Left renal cortex interstitium (tissue), 4 donors: ENCODE measurements at regions not wholly inside any gene's neighbourhood (a gene's known extent, or its start where the extent isn't known, plus 50 kb on each side); places are given as distances from the start of the nearest gene placed in this dataset.

Experiments used
- DNase-seq, 4 donors: peaks; one replicate each; pipeline ENCODE4 v3.0.0-alpha.2; 2013; ENCODE audit warnings: low read depth in 4 of 4, low spot score in 2 of 4, missing footprints in 1 of 4

DNA sequence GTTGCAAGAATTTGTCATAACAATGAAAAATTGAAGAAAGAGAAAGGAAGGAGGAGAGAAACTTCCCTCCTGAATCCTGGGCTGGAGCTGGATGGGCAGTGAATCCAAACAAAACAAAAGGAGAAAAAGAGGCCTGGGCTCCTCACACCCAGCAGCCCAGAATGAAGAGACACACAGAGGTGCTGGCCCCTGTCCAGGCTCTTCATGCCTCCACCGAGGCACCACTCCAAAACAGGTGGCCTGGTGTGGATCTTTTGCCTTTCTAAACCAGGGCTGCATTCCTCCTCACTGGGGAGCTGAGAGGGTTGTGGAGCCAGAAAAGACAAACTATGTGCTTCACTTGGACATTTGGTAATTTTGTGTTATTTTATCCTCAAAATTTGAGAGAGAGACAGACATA is 76.0 kb downstream of the FAM124B start:
- no peak for DNase-seq

DNA sequence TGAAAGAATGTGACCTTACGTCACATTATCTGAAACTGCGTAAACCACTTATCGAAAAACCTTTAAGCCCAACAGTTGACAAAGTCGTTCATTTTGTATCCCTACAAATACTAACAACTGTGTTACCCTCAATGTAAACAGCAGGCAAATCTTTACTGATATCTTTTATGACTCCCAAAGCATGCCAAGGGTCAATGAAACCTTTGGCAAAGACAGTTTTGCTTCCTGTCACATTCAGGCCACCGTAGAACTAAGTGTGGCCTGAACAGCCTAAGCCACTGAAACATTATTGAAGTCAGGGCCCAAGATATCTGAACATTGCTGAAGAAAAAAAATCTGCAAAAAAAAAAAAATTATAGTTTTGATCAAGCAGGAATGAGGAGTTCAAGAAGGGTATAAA is 77.3 kb downstream of the FAM124B start:
- no peak for DNase-seq

DNA sequence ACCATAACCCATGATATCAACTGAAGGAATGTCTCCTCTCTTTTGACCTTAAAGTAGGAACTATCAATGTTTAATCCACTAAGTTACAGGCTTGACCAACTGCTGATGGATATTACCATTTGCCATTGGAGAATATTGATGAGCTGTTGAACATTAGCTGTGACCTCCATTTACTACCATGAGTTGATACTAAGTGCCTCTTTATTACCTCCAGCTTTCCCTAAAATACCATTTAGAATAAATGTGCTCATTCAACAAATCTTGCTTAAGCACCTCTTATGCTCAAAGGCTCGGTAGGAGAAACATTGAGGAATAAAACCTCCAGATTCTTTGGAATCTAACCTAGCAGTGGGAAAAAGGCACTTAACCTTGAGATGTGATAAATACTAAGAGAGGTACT is 81.2 kb downstream of the FAM124B start:
- no peak for DNase-seq

- no peak for DNase-seq
These were observed 82.2 kb downstream of the FAM124B start for GRCh38 chr2:224319750-224320149.

- DNase-seq, result no peak
These were observed 89.2 kb downstream of the FAM124B start for GRCh38 chr2:224312741-224313140.

DNA sequence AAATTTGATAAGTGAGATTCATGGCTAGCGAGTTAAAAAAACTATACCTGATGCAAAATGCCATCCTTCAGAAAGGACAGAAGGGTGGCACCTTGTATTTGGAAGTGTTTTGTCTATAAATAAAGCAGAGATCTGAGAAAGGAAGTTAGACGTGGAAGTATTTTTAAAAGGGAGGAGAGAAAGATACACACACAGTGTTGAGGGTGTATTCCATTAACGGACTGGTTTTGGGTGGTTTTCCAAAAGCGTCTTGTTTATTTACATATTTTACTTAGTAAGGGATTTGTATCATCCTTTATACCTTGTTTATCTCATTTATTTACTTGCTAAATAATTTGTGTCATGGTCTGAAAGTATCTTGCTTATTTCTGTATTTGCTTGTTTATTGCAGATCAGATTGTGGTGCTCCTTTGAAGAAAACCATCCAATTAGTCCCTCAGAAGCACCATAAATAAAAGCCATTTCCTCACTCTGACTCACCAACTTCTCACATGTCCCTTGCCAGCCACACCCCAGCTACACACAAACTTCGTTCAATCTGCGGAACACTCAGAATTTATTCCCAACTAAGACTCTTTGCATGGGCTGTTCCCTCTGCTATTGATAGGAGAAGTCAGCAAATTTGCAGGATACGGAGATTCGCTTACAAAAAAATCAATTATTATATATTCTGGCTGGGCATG is 90.8 kb downstream of the FAM124B start:
- DNase-seq, result no peak

GRCh38 chr2:224309176-224309575 is 92.7 kb downstream of the FAM124B start:
- no peak for DNase-seq

DNA sequence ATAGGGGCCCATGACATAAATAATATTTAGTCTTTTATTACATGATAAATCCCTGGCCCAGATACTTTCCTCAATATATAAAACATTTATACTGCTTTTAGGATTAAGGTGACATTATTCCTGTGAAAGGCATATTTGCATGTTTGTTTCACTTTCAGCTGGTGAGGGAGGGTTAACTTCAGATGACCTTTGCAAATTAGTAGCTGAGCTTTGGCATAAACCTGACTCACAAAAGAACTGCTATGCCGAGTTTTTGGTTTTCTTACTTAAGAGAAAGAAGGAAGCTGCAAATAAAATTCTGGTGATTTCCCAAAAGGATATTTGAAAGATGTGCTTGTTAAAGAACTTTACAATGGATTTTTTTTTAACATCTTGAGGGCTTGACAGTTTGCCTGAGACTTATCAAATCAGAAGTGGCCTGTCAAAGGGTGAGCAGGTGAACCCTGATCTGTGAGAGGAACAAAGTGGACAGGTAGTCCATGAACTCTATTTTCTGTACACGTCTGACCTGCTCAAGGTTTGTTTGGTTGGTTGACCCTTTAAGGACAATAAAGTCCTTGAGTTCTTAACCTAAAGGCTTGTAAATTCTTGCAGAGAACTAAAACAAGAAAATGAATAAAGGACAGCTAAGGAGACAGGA is 93.5 kb downstream of the FAM124B start:
- DNase-seq, result no peak

- no peak for DNase-seq
These were observed 99.0 kb downstream of the FAM124B start for GRCh38 chr2:224302952-224303351.

DNA sequence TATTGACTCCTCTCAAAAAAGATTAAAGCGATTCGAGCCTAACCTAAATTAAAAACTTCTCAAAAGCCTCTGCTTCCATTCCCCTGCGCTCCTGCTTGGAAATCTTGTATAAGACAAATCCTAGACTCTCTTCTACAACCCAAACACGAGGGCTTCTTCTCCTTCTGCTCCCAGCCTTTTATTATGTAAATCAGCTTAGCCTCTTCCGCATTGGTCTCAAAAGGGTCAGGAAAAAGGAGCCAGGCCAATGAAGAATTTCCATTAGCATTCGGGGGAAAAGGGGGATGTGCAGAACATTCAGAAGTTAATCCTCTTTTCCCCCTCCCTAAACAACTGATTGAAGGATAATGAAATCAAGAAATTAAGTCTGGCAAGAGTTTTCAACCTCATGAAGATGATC is 107.9 kb downstream of the FAM124B start:
- DNase-seq, result no peak

DNA sequence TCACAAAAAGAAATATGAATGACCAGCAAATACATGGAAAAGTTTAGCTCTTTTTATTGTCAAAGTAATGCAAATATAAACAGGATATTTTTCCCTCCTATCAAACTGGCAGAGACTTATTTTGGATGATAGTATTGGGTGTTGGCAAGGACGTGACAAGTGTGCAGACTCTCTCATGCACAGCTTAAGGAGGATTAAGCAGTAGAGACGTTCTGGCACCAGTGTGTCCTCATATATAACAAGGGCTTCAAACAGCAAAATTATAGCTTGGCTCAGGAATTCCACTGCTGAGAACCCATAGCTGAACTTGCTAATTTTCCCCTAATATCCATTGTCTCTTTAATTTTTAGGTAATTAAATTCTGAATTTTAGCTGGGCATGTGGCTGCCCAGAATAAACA is 114.4 kb downstream of the FAM124B start:
- DNase-seq, result no peak

DNA sequence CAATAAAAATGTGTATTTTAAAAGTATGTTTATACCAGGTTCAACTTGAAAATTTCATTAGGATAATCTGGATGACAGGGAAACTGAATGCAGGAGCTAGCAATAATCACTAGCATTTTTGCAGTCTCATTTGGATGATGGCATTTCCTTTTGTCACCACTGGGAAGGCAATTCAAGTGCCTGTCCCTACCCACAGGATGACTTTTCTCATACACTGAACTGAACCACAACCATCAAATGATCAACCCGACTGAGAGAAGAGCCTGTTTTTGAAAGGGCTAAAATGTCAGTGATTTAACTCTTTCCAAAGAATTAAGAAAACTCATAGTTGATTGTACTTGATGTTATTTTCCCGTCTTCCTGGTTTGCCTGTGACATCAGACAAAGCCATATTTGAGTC is 115.0 kb downstream of the FAM124B start:
- no peak for DNase-seq

DNA sequence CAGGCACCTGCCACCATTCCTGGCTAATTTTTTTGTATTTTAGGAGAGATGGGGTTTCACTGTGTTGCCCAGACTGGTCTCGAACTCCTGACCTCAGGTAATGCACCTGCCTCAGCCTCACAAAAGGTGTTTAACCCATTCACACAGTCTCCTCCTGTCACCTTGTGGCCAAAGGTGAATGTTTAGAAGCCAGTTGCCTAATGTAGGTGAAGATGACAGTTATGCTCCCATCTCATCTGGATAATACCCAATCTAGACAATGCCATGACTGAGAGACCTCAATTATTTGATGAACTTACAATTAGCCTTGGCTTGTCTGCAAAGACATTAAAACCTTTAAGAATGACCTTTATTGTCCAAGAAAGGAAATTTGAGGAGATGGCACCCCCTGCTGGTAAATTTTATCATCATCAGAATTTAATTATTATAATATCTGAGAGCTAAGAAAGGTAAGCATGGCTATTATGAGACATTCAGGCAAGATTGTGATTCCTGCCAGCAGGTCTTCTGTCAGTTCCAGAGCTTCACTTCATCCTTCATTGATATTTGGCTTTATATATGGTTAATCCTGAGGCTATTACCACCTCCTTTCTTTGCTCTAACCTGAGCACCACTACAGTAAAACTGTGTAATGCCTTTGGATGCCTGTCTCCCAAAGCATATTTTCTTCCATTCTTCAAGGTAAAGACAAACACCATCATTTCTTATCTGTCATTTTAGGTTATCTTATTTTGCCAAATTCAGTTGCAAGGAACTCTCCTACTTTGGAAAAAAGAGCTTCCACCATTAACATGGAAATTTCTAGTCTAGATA is 117.6 kb downstream of the FAM124B start:
- peak in 2 of 4 donors; percentile 32 to 39 for DNase-seq

- DNase-seq, result no peak
These were observed 118.4 kb downstream of the FAM124B start for GRCh38 chr2:224283466-224283965.

DNA sequence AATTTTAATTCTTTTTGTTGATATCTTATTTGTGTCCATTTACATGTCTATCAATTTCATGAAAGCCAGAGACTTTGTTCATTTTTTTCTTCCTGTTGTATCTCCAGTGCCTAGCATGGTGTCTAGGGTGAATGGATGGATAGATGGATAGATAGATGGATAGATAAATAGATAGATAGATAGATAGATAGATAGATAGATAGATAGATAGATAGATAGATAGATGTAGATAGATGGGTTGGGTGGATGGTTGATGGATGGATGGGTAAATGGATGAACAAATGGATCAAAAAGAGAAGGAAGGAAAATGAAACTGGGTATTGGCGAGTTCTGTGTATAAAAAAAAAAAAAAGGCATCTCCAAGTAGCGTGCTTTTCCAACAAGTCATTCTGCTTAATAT is 120.5 kb downstream of the FAM124B start:
- no peak for DNase-seq

- no peak for DNase-seq
These were observed 123.4 kb downstream of the FAM124B start for GRCh38 chr2:224278531-224278930.

DNA sequence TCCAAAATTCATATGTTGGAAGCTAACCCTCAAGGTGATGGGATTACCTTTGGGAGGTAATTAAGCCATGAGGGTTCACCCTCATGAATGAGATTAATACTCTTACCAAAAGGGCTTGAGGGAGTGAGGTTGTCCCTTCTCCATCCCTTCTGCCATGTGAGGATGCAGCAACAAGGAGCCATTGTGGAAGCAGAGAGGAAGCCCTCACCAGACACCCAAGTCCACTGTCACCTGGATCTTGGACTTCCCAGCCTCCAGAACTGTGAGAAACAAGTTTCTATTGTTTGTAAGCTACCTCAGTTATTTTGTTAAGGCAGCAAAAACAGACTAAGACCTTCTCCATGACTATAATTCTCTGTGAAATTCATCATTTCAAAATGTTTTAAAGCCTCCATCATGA is 125.7 kb downstream of the FAM124B start:
- DNase-seq, result no peak

DNA sequence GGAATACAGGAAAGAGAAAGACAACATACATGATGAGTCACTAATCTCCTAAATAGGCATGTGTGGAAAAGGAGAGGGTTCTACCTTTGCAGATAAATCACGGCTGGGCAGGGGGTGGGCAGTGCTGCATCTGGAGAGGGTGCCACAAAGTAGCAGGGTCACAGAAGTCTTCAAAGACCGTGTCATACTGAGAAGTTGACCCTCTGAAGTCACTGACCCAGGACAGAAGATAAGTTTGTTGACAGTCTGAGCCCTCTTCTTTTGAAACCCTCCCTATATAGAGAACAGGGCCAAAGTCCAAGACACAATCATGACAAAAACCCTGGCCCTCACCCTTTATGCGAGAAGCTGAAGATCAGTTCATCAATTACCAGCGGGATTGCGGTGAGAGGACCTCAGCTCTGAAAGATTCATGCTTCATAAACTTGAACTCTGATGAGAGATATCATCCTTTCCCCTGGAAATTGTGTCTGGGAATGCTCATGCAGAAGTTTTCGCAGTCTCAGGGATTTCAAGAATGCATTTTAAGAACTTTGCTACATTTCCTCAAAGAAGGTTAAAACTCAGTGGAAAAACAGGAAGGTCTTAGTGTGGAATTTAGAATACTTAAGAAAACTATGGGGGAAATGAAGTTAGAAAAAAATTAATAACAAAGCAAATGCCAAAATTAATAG is 129.5 kb downstream of the FAM124B start:
- no peak for DNase-seq

DNA sequence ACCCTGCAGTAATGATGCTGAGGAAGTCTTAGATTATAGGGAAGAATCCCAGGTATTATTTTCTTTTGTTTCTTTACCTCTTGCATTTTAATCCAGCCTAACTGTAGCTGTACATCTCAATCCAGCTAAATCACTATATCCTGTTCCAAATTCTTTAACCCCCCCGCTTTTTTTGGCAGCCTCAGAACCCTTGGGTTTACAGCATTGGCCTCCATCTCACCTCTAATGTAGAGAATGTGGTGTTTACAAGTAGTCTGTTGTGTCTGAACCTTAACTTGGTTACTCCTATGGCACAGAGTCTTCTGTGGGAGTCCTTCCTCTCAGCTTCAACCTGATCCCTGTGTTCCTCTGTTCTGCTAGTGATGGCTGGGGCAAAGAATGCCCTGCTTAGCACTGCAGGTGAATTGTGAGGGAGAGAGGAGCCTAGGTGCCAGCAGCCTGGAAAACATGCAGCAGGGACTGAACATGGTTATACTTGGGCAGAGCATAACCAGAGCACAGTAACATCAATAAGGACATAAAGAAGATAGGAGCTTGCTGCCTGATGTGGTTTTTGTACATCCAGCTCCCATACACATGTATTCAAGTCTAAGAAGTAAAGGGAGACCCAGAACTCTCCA is 130.2 kb downstream of the FAM124B start:
- DNase-seq, result no peak

DNA sequence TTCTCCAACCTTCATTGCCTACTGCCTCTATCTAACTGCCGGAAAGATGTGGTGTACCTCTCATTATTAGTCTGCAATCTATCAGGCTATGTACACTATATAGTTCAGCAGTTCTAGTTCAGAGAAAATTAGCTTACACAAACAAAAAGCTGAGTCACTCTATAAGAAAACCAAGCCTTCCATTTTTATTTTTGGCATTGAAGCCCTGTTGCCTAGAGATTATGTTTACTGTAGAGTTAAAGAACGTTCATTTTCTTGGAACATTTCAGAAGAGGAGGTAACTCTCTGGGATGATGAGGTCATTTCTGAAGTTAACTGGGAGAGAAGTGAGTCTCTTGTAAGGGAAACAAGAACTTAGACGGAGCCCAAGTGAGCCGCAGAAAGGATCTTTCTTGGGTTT is 133.5 kb downstream of the FAM124B start:
- DNase-seq, result no peak

DNA sequence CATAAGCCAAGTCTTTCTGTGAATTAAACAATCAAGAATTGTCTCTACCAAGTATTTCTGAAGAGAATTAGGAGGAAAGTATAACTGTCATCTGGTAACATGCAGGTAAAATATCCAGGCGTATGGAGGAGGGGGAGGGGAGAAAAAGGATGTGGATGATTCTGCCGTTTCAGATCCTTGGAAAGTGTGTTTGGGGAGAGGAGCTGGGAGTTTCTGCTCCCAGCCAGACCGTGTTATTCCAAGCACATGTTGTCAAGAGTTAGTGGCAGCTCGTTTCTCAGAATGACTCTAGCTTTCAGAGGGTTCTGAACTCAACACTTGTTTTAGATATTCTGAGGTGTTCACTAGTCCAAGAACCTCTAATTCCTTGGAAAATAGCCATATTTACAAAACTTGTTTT is 137.6 kb downstream of the FAM124B start:
- no peak for DNase-seq
